Body of pancreas (tissue), 4 donors: ENCODE measurements at regions not wholly inside any gene's neighbourhood (a gene's known extent, or its start where the extent isn't known, plus 50 kb on each side); places are given as distances from the start of the nearest gene placed in this dataset.

ENCODE experiments used
- ATAC-seq: fragments of 150-250 bp; one replicate; pipeline ENCODE4 v1.9.1; 2016
- DNase-seq, 4 donors: peaks; one replicate each; pipeline ENCODE4 v3.0.0-alpha.2; 2019
- H3K27ac ChIP-seq, 4 donors: fragments of 200-600 bp; sonication (generic); 1 replicate in 3 of 4; 2 replicates in 1 of 4; pipeline versions ENCODE4 v1.5.1 to v1.6.1; 2016 to 2019; ENCODE audit warnings: mild to moderate bottlenecking in 1 of 4, mixed read lengths in 1 of 4, moderate library complexity in 1 of 4
- H3K27me3 ChIP-seq, 2 donors: fragments of 200-600 bp; sonication (generic); one replicate each; pipeline ENCODE4 v1.6.0; 2016; ENCODE audit warnings: mild to moderate bottlenecking in 1 of 2
- H3K36me3 ChIP-seq, 2 donors: fragments of 200-600 bp; sonication (generic); replicated peaks in 1 of 2; 2 replicates each; pipeline ENCODE4 v1.5.1; 2016; ENCODE audit warnings: low read depth in 2 of 2; ENCODE audit not compliant: insufficient read depth in 1 of 2
- H3K4me1 ChIP-seq: fragments of 200-600 bp; sonication (generic); one replicate; pipeline ENCODE4 v1.6.0; 2016
- H3K4me3 ChIP-seq, 2 donors: fragments of 200-600 bp; sonication (generic); 1 replicate in 1 of 2; 2 replicates in 1 of 2; pipeline ENCODE4 v1.5.1; 2016 to 2019
- H3K9me3 ChIP-seq, 3 donors: fragments of 200-600 bp; sonication (generic); 1 replicate in 2 of 3; 2 replicates in 1 of 3; pipeline ENCODE4 v1.5.1; 2016
- CTCF ChIP-seq, 7 experiments: fragments of 450-650 bp in 4 of 7; fragments of 200-600 bp in 3 of 7; sonication (generic) in 3 of 7; IDR thresholded peaks; one replicate each; pipeline ENCODE4 v1.5.1; 2016 to 2019; ENCODE audit warnings: antibody characterized with exemption in 7 of 7
- POLR2A ChIP-seq, 3 donors: fragments of 450-650 bp; IDR thresholded peaks; one replicate each; pipeline ENCODE4 v1.6.1; 2016; ENCODE audit warnings: antibody characterized with exemption in 3 of 3, mild to moderate bottlenecking in 2 of 3
- WGBS, 2 donors: methylation state at CpG; one replicate each; pipeline ENCODE4 v1.1.5; 2017; 5-methylcytosine and 5-hydroxymethylcytosine counted together
- intact Hi-C: fragments of 100-400 bp; cut with DNase I; formaldehyde crosslinking; loops from one replicate; pipeline ENCODE4 v1.15.1; 2023

- Histone ChIP-seq H3K36me3 (no peaks in the 10 kb centered on the region), H3K27me3 (peaks cover 0 to 9% of the 10 kb centered on the region in 2 donors), H3K4me3 (no peak overlapping the region), H3K9me3 (no peaks in the 10 kb centered on the region), H3K27ac (no peak overlapping the region), H3K4me1 (no peaks in the 10 kb centered on the region)
- ATAC-seq (no peak), DNase-seq (no peak)
- no peak for TF ChIP-seq POLR2A (IDR thresholded peaks at IDR 0.05)
- no peak for TF ChIP-seq CTCF (IDR thresholded peaks at IDR 0.05)
- intact Hi-C loops, result no loop called here
- WGBS, 2 donors, result 63 to 73% methylated on average over 3 of the region's 3 CpGs
Measured at GRCh38 chr9:78596346-78596745, 299.4 kb downstream of the PSAT1 start.

GRCh38 chr9:78598120-78598519, 301.2 kb downstream of the PSAT1 start:
- no peaks in the 10 kb centered on the region for H3K9me3 ChIP-seq
- intact Hi-C loops, result no loop called here
- H3K36me3 ChIP-seq, result no peaks in the 10 kb centered on the region
- DNase-seq, result no peak
- no peak for TF ChIP-seq POLR2A (IDR thresholded peaks at IDR 0.05)
- TF ChIP-seq CTCF (IDR thresholded peaks at IDR 0.05), result no peak
- H3K4me3 ChIP-seq, result no peak overlapping the region
- 54 to 67% methylated on average over 5 of the region's 5 CpGs for WGBS, 2 donors
- no peak for ATAC-seq
- H3K27me3 ChIP-seq, result peaks cover 0 to 15% of the 10 kb centered on the region in 2 donors
- no peaks in the 10 kb centered on the region for H3K4me1 ChIP-seq
- H3K27ac ChIP-seq, result no peak overlapping the region

GRCh38 chr9:78599926-78600325, 303.0 kb downstream of the PSAT1 start:
- no peak for DNase-seq
- Histone ChIP-seq H3K27ac (no peak overlapping the region), H3K36me3 (no peaks in the 10 kb centered on the region), H3K4me1 (no peaks in the 10 kb centered on the region), H3K4me3 (no peak overlapping the region), H3K9me3 (no peaks in the 10 kb centered on the region), H3K27me3 (peaks cover 0 to 15% of the 10 kb centered on the region in 2 donors)
- no peak for TF ChIP-seq CTCF (IDR thresholded peaks at IDR 0.05)
- no peak for TF ChIP-seq POLR2A (IDR thresholded peaks at IDR 0.05)
- WGBS, 2 donors, result 75 to 79% methylated on average over 4 of the region's 4 CpGs
- intact Hi-C loops, result no loop called here
- ATAC-seq, result no peak

- DNase-seq (peak; percentile 35 to 59 (median 54)), ATAC-seq (peak; percentile 60)
- intact Hi-C loops, result no loop called here
- H3K27ac ChIP-seq, result no peak overlapping the region
- 14 to 18% methylated on average over 7 of the region's 7 CpGs for WGBS, 2 donors
- H3K9me3 ChIP-seq, result no peaks in the 10 kb centered on the region
- no peaks in the 10 kb centered on the region for H3K36me3 ChIP-seq
- H3K27me3 ChIP-seq, result peaks cover 0 to 15% of the 10 kb centered on the region in 2 donors
- H3K4me1 ChIP-seq, result peaks cover 10% of the 10 kb centered on the region
- no peak for TF ChIP-seq POLR2A (IDR thresholded peaks at IDR 0.05)
- peak in 6 of 7 experiments; percentile 61 to 73 (median 72) for TF ChIP-seq CTCF (IDR thresholded peaks at IDR 0.05)
- no peak overlapping the region for H3K4me3 ChIP-seq
Measured at GRCh38 chr9:78601957-78602565, 305.1 kb downstream of the PSAT1 start.
